ENCODE measurements at regions not wholly inside any gene's neighbourhood (a gene's known extent, or its start where the extent isn't known, plus 50 kb on each side); places are given as distances from the start of the nearest gene placed in this dataset.
A peak's percentile ranks its signal among the peaks of the same experiment; 100 is the strongest.
"Not testable (repeated sequence)": the region's sequence is repeated elsewhere in the genome, so short reads cannot be mapped to it uniquely, and the experiment has no call there.

- DNase-seq (ENCODE audit: low spot score) = no peak
Measured at GRCh38 chr1:87398641-87399040, 70.0 kb downstream of the LMO4 start.

GRCh38 chr1:87399264-87399663, 70.6 kb downstream of the LMO4 start:
- DNase-seq (ENCODE audit: low spot score) = no peak

DNA sequence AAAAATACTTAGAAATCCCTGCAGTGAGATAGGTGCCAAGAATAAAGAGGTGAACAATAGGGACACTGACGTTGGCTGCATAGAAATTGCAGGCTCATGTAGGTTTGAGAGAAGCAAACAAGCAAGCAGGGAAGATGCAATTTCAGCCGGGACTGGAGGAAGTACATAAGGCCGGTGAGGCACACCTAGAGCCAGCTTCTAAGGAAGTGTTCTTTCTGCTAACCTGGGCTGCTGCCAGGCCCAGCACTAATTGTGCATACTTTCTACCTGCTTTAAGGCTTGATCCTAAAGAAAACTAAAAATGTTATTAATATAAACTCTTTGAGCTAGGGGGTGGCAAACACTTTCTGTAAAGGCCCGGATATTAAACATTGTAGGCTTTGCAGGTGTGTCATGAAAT, 71.0 kb downstream of the LMO4 start:
- DNase-seq (ENCODE audit: low spot score) = no peak

DNA sequence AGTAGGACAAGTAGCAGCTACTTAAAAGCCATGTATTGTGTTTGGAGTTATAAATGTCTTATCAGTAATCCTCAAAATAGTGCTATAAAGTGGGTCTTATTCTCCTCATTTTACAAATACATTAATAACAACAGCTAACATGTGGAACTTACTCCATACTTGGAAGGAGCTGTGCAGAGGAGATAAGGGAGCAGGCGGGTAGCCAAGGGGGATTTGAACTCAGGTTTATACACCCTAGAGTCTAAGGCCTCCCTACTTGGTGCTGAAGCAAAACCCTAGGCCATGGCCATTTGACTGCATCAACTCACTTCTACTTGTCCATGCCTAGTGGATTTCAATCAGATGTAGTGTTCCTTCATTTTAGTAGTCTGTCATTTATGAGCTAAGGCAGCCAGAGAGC, 72.1 kb downstream of the LMO4 start:
- no peak for DNase-seq (ENCODE audit: low spot score)

GRCh38 chr1:87402241-87403002, 73.7 kb downstream of the LMO4 start:
- DNase-seq (ENCODE audit: low spot score) = no peak

DNA sequence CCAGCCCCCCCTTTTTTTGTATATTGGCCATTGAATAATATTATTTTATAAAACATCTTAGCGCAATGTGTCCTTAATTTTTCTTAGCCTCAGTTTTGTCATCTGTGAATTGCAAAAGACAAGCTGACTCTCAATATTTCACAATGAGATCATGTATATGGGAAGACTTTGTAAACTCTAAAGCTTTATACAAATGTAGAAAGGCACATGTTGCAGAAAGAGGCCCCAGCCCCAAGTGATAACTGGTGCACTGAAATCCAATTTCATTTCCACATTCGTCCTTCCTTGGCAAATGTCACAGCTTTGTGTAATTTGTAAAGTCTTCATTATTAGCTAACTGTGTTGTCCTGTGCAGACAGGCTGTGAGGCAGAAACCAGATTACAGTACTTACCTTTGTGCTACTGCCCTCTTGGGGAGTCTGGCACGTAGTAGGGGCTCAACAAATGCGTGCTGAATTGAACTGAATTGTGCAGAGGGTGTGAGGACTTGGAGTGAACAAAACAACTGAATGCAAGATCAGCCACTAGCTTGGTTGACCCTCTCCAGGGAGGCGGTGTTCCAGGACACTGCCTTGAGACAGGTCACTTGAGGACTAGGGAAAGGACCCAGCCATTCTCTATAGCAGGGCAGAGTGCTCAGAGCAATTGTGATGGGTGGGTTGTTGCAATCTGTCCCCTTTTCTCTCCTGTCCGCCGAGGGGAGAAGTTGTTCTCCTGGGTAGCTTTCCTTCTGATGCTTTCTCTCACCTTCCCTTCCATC, 74.6 kb downstream of the LMO4 start:
- no peak for DNase-seq (ENCODE audit: low spot score)

DNA sequence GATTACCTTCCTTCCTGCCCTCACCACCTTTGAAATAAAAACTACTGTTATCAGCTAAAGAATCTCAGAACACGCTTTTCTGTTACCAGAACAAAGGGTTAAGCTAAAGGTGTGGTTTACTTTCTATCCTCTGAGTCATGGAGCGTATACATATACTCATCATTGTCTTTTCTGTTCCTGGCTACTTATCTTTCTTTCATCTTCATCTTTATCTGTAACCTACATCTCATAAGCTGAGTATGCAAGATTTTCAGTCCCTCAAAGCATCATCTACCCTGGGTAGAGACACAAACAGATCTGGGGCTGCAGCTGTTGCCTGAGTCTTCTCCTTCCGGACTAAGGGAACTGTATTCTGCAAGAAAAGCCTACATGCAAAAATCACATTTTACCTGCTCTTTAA, 75.6 kb downstream of the LMO4 start:
- DNase-seq (ENCODE audit: low spot score) = peak; percentile 50

DNA sequence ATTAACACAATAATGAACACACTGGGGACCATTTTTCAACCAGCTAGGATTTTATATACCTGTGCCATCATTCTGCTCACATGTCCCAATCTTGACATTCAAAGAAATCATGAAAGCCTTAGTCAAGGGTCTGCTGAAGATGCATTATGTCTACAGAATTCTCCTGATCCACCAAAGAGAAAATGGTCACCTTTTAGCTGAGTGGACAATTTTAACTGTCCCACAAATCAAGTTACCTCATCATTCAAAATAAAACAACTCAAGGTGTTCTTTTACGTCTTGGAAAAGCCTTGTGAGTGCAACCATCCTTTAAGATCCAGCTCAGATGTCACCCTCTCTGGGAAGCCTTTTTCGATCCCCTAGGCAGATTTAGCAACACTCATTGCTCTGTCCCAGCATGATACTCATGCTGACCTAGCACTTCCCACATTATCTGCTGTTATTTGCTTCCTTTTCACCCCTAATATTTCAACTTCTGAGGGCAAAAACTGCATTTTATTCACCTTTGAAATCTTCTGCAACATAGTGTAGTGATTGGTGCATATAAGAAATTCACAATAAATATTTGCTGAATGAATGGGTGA, 80.1 kb downstream of the LMO4 start:
- DNase-seq (ENCODE audit: low spot score) = no peak

DNA sequence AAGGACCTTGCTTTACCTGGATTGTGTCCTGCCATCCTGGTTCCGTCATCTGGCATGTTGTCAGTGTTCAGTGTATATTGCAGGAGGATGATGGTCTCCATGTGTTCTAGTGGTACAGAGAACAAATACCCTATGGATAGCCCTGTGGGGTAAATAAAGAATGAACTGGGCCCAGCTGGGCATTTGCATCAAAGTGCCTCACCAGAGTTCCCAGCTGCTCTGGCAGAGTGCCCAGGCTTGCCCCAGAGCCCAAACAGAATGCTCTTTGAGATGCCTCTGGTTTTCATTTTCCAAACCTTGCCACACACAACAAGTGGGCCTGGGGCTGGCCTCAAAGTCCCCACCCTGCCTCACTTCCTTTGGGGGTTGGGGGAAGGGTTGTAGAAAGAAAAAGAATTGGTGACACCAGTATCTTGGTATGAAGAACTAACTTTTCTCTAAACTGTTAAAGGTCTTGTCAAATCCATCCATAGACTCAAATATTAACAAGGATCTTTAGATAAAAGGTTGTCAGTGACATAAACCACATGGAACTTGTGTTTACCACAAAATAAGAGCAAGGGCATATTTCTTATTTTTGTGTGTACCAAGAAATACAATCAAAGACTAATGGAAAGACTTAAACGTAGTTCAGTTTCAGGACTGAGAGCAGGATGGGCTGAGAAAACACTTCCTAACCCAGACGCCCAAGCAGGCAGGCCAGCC, 82.2 kb downstream of the LMO4 start:
- no peak for DNase-seq (ENCODE audit: low spot score)

GRCh38 chr1:87413846-87414245, 85.2 kb downstream of the LMO4 start:
- DNase-seq (ENCODE audit: low spot score) = not testable (repeated sequence)

DNA sequence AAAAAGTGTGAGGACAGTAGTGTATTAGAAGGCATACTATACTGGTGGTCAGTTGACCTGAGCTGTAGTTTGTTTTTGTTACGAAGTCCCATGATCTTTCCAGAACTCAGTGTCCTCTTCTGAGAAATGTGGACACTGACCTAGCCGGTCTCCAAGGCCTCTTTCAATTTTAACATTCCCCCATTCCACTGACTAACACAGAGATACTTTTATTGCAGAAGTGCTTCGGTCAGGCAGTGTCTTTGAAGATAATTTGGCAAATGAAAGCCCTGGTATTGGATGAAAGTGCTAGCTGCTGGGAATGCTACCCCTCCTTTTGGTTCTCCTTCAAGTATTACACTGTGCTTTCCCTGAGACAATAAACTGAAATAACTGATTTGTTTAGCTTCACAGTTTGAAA, 89.4 kb downstream of the LMO4 start:
- no peak for DNase-seq (ENCODE audit: low spot score)

DNA sequence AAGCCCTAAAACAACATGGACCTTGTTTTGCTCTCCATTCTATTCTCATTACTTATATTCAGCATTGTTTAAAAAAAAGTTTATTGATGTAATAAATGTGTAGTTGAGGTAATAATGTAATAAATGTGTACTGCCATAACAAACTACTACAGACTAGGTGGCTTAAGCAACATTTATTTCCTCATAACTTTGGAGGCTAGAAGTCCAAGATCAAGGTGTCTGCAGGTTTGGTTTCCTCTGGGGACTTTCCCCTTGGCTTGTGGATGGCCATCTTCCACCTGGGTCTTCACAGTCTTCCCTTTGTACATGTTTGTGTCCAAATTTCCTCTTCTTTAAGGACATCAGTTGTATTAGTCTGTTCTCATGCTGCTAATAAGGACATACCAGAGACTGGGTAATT, 93.1 kb downstream of the LMO4 start:
- DNase-seq (ENCODE audit: low spot score) = no peak

DNA sequence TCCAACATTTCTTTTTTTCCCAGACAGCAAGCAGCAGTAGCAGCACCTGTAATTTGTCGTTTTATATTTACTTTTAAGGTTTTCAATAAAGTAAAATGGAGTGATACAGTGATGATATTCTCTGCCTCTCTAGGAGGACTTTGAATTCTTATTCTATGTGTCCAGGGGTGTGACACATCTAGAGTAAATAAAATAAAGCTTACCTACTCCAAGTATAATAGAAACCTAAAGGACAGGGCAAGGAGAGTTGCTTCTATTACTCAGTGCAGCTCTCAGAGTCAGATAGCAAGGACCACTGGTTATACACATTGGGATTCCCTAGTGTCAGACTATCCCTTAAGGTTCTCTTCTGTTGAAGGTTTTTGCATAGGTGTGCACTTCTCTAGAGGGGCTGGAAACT, 95.9 kb downstream of the LMO4 start:
- no peak for DNase-seq (ENCODE audit: low spot score)

DNA sequence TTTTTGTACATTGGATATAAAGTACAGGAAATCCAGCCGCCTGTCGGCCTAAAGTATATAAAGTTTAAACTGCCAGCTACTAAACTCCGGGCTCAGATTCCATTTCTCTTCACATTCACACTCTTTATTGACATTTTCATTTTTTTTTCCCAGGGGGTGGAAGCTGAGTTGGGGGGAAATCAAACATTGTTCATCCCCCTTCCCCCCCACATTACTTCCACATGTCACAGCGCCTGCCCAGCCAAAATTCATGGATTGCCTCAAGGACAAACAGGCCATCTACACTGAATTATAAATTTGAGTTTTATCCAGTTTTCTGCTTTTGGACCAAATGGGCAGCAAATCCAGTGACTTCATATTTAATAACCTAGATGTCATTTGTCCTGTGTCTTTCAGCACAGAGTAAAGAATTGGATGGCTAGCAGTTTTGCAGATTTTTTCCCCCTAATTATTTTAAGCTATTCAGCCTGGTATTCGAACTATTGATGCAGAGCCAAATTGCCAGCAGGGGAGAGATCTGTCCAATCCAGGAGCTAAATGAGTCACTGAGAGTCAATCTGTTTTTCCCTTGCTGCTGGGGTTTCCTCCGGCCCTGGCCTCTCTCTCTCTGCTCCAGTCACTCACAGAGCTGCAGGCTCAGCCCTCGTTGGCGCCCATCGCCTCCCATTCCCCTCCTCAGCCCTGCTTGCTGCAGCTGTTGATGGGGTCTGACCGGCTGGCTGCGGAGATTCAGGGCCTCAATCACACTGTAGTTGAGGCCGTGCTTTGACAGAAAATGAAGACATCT, 98.0 kb downstream of the LMO4 start:
- no peak for DNase-seq (ENCODE audit: low spot score)

DNA sequence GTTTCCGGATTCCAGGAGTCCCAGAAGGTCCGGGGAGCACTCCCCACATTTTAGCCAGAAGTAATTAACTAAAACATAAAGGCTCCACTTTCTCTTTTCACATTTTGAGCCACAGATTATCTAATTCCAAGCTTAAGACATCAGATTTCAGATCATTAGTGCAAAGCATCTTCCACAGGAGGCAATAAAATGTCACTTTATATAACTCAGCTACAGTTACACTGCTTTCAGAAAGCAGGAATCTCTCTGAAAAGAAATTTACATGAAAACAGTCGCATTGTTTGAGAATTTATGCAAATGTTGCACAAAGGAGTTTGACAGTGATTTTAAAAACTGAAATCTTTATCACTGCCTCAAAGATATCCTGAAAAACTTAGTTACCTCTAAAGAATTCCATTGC, 99.7 kb downstream of the LMO4 start:
- DNase-seq (ENCODE audit: low spot score) = no peak

GRCh38 chr1:87428883-87429282, 100.2 kb downstream of the LMO4 start:
- no peak for DNase-seq (ENCODE audit: low spot score)

- DNase-seq (ENCODE audit: low spot score) = no peak
Measured at GRCh38 chr1:87432685-87433084, 104.0 kb downstream of the LMO4 start.

DNA sequence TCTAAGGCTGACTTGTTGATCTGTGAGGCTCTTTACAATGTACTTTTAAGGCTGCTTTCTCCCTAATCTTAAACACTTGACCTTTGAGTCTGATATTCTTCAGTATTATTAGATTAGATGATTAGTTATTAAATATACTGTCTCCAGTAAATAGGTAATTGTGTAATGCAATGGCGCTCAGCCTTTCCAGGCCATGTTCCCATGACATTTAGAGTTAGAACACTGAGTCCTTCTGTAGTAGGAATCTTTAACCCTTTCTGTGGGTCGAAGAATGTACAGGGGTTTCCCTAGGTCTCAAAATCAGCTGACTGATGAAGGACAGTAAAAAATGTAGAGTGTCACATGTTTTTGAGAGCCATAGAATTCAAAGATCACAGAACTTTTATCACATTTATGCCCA, 104.4 kb downstream of the LMO4 start:
- not testable (repeated sequence) for DNase-seq (ENCODE audit: low spot score)

GRCh38 chr1:87435484-87435883, 106.8 kb downstream of the LMO4 start:
- DNase-seq (ENCODE audit: low spot score) = peak; percentile 3

GRCh38 chr1:87436115-87436514, 107.4 kb downstream of the LMO4 start:
- not testable (repeated sequence) for DNase-seq (ENCODE audit: low spot score)

DNA sequence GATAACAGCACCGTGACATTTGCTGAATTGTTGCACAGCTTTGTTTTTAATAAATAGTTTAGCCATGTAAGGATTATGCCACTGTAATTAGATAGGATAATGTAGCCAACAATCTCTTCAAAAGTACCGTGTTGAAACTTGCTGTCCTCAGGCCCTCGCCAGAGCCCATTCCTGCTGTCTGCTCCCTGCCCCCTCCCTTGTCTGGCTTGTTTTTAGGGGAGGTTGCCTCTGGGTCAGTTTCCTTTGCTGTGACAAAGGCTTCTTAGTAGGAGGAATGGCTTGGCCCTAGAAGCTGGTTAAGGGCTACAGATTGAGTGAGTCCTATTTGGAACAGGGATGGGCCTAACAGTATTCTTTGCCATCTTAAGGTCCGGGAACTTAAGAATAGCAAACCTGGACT, 107.9 kb downstream of the LMO4 start:
- DNase-seq (ENCODE audit: low spot score) = no peak
